Endothelial cell of umbilical vein (primary cell): ENCODE measurements at regions not wholly inside any gene's neighbourhood (a gene's known extent, or its start where the extent isn't known, plus 50 kb on each side); places are given as distances from the start of the nearest gene placed in this dataset.

ENCODE experiments used
- EZH2 ChIP-seq: IDR thresholded peaks from 2 replicates; pipeline ENCODE4 v1.6.1; 2012; ENCODE audit warnings: borderline replicate concordance, low read depth, mild to moderate bottlenecking, moderate library complexity, low read length, inconsistent platforms; ENCODE audit not compliant: severe bottlenecking
- FOS ChIP-seq: IDR thresholded peaks from 2 replicates; pipeline ENCODE4 v1.6.1; 2011; ENCODE audit warnings: mild to moderate bottlenecking, low read length, moderate library complexity, borderline replicate concordance; ENCODE audit not compliant: insufficient read depth
- GATA2 ChIP-seq: IDR thresholded peaks from 2 replicates; pipeline ENCODE4 v1.7.0; 2011; ENCODE audit warnings: low read depth, mild to moderate bottlenecking, moderate library complexity, mixed read lengths, low read length; ENCODE audit not compliant: insufficient read length, insufficient read depth
- JUN ChIP-seq: IDR thresholded peaks from 2 replicates; pipeline ENCODE4 v1.6.1; 2011; ENCODE audit warnings: borderline replicate concordance, low read depth; ENCODE audit not compliant: insufficient read length, insufficient read depth
- MYC ChIP-seq: IDR thresholded peaks from one replicate; pipeline ENCODE4 v1.6.1; 2011; ENCODE audit warnings: mild to moderate bottlenecking, low read depth, low read length
- POLR2A ChIP-seq: IDR thresholded peaks from 2 replicates; pipeline ENCODE4 v1.6.1; 2012; ENCODE audit warnings: low read depth, mild to moderate bottlenecking, control low read depth, low read length
- POLR2AphosphoS5 ChIP-seq: IDR thresholded peaks from 2 replicates; pipeline ENCODE4 v1.6.1; 2012; ENCODE audit warnings: low read depth, mild to moderate bottlenecking, control low read depth, low read length, moderate library complexity; ENCODE audit not compliant: insufficient read depth
- TF ChIP-seq, protein P1 (sequence below), 2 donors: IDR thresholded peaks; 1 replicate in 1 of 2; 2 replicates in 1 of 2; pipeline ENCODE4 v1.5.1; 2011; ENCODE audit warnings: low read length in 2 of 2, mild to moderate bottlenecking in 2 of 2, moderate library complexity in 2 of 2, control low read depth in 1 of 2, inconsistent platforms in 1 of 2, low read depth in 1 of 2; ENCODE audit not compliant: insufficient read depth in 1 of 2; ENCODE audit errors: extremely low read depth in 1 of 2
- TF ChIP-seq, protein P2 (sequence below): IDR thresholded peaks from 2 replicates; pipeline ENCODE4 v1.6.1; 2011; ENCODE audit not compliant: insufficient read depth, insufficient read length

DNA sequence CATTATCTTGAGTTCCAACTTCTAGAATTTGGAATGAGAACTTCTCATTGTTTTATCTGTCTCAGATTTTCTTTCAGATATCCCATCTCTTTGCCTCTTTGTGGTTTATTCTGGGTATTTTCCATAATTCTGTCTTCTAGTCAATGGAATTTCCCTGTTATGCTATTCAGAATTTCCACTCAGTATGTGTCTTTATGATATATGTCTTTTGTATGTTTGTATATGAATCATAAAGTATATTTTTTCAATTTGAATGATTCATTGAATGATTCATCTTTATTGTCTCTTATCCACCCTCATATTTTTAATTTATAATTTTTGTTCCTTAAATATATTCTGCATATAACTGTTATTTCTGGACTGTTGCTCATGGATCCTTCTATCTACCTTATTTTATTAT lies 729.7 kb upstream of the GOT2 start:
- TF ChIP-seq MYC = no peak
- TF ChIP-seq, protein P1, sequence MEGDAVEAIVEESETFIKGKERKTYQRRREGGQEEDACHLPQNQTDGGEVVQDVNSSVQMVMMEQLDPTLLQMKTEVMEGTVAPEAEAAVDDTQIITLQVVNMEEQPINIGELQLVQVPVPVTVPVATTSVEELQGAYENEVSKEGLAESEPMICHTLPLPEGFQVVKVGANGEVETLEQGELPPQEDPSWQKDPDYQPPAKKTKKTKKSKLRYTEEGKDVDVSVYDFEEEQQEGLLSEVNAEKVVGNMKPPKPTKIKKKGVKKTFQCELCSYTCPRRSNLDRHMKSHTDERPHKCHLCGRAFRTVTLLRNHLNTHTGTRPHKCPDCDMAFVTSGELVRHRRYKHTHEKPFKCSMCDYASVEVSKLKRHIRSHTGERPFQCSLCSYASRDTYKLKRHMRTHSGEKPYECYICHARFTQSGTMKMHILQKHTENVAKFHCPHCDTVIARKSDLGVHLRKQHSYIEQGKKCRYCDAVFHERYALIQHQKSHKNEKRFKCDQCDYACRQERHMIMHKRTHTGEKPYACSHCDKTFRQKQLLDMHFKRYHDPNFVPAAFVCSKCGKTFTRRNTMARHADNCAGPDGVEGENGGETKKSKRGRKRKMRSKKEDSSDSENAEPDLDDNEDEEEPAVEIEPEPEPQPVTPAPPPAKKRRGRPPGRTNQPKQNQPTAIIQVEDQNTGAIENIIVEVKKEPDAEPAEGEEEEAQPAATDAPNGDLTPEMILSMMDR (IDR thresholded peaks at IDR 0.05; ENCODE audit: extremely low read depth in 1 of 2, insufficient read depth in 1 of 2, low read depth in 1 of 2, low read length in 2 of 2) = no peak
- no peak for TF ChIP-seq POLR2AphosphoS5
- TF ChIP-seq FOS = peak; percentile 69
- no peak for TF ChIP-seq EZH2
- TF ChIP-seq GATA2 = peak; percentile 18
- TF ChIP-seq, protein P2, sequence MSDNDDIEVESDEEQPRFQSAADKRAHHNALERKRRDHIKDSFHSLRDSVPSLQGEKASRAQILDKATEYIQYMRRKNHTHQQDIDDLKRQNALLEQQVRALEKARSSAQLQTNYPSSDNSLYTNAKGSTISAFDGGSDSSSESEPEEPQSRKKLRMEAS = no peak
- TF ChIP-seq POLR2A = no peak
- TF ChIP-seq JUN = no peak
